ENCODE measurements at regions not wholly inside any gene's neighbourhood (a gene's known extent, or its start where the extent isn't known, plus 50 kb on each side); places are given as distances from the start of the nearest gene placed in this dataset.
"Not testable (repeated sequence)": the region's sequence is repeated elsewhere in the genome, so short reads cannot be mapped to it uniquely, and the experiment has no call there.

- DNase-seq (ENCODE audit: low spot score), result no peak
- Mint-ChIP-seq H3K9me3 (peaks cover 4% of the 10 kb centered on the region), H3K27ac (no peak overlapping the region), H3K36me3 (ENCODE audit: low read depth) (no peaks in the 10 kb centered on the region), H3K27me3 (ENCODE audit: insufficient read depth) (no peaks in the 10 kb centered on the region), H3K4me1 (ENCODE audit: low read depth) (no peaks in the 10 kb centered on the region), H3K4me3 (no peak overlapping the region)
- intact Hi-C loops (cut with micrococcal nuclease), result no loop called here
Observed at GRCh38 chr3:117047951-117048705, 338.5 kb downstream of the TUSC7 start.

DNA sequence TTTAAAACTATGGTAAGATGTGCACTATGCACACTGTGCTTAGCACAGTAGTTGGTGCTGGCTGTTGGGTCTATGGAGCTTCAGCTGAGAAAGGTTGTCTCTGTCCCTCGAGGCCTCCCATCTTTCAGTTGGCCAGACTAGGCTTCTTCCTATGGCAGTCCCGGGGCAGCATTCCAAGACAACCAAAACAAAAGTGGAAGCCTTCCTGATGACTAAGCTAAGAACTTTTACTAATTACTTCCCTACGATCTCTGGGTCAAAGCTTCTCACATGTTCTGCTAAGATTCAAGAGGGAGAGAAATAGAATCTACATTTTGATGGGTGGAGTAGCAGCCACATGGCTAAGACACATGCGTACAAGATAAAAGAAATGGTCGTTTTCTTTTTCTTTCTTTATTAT lies 342.8 kb downstream of the TUSC7 start:
- Mint-ChIP-seq H3K4me3 (no peak overlapping the region), H3K9me3 (peaks cover 4% of the 10 kb centered on the region), H3K4me1 (ENCODE audit: low read depth) (no peaks in the 10 kb centered on the region), H3K27ac (no peak overlapping the region), H3K27me3 (ENCODE audit: insufficient read depth) (no peaks in the 10 kb centered on the region), H3K36me3 (ENCODE audit: low read depth) (no peaks in the 10 kb centered on the region)
- intact Hi-C loops (cut with micrococcal nuclease), result no loop called here
- DNase-seq (ENCODE audit: low spot score), result no peak

DNA sequence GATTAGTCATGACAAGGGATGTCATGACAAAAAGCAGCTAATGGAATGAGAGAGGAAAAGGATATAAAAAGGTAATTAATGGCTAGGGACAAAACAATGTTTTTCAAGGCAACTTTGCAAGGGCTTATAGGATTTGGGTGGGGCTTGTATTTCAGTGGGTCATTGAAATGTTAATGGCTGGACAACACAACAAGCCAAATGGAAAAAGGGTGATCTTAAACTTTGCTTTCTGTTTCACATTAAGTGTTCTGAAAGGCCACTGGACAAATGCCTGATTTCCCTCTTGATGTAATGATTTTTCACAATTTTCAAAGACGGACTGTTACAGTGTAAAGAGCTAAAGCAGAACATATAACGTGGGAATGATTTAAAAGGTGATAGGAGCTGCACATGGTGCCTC lies 345.0 kb downstream of the TUSC7 start:
- H3K27ac Mint-ChIP-seq, result no peak overlapping the region
- H3K4me1 Mint-ChIP-seq (ENCODE audit: low read depth), result no peaks in the 10 kb centered on the region
- intact Hi-C loops (cut with micrococcal nuclease), result no loop called here
- H3K27me3 Mint-ChIP-seq (ENCODE audit: insufficient read depth), result no peaks in the 10 kb centered on the region
- no peak for DNase-seq (ENCODE audit: low spot score)
- H3K4me3 Mint-ChIP-seq, result no peak overlapping the region
- H3K9me3 Mint-ChIP-seq, result no peaks in the 10 kb centered on the region
- no peaks in the 10 kb centered on the region for H3K36me3 Mint-ChIP-seq (ENCODE audit: low read depth)

DNA sequence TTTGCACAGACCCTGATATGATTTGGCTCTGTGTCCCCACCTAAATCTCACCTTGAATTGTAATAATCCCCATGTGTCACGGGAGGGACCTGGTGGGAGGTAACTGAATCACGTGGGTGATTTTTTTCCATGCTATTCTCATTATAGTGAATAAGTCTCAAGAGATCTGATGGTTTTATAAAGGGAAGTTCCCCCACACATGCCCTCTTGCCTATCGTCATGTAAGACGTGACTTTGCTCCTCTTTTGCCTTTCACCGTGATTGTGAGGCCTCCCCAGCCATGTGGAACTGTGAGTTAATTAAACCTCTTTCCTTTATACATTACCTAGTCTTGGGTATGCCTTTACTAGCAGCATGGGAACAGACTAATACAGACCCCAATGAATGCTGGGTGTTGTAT lies 347.4 kb downstream of the TUSC7 start:
- H3K36me3 Mint-ChIP-seq (ENCODE audit: low read depth); H3K27ac Mint-ChIP-seq; H3K4me1 Mint-ChIP-seq (ENCODE audit: low read depth); H3K27me3 Mint-ChIP-seq (ENCODE audit: insufficient read depth); intact Hi-C loops (cut with micrococcal nuclease); H3K9me3 Mint-ChIP-seq; DNase-seq (ENCODE audit: low spot score); H3K4me3 Mint-ChIP-seq: not testable (repeated sequence)

DNA sequence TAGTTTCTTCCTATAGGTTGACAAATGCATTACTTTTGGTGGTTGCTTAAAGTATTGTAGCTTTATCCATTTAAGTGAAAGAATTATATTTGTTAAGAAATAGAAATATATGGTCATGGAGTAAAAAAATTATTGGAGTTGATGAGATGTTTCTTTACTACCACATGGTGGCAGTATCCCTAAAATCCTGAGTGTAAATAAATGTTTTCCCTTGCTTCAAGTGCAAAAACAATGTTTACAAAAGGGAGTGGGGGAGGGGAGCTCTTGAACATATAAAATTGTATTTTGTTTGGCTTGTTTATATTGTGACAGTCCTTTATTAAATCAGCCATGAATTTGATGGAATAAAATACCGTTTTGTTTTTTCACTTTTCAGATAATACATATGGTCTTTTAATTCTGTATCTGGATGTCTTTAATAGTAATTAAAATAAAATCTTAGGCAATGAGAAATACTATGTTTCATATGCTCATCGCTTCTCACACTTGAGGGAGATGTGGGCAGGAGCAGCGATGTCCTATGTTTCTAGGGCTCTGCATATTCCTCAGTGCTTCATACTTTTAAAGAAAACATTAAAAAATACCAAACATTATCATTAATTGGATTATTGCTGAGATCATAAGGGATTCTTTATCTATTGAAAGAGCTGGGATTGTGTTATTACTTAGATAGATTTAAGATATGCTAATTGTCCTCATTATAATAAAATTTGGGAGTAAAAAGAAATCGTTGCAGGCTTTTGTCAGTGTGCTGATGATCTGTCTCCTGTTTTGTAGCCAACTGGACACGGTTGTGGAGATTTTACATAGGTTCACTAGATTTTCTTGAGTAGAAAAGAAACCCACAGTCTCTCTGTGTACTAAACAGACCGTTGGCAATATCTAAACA lies 349.7 kb downstream of the TUSC7 start:
- no peak overlapping the region for H3K4me3 Mint-ChIP-seq

GRCh38 chr3:117059956-117060270 lies 350.3 kb downstream of the TUSC7 start:
- Mint-ChIP-seq H3K4me3 (no peak overlapping the region), H3K27ac (no peak overlapping the region), H3K36me3 (ENCODE audit: low read depth) (no peaks in the 10 kb centered on the region), H3K4me1 (ENCODE audit: low read depth) (no peaks in the 10 kb centered on the region), H3K27me3 (ENCODE audit: insufficient read depth) (no peaks in the 10 kb centered on the region), H3K9me3 (no peaks in the 10 kb centered on the region)
- no peak for DNase-seq (ENCODE audit: low spot score)
- intact Hi-C loops (cut with micrococcal nuclease), result no loop called here

More for the DNA sequence above, 349.7 kb downstream of the TUSC7 start:
- intact Hi-C loops (cut with micrococcal nuclease), result no loop called here
- Mint-ChIP-seq H3K27me3 (ENCODE audit: insufficient read depth) (no peaks in the 10 kb centered on the region), H3K27ac (no peak overlapping the region), H3K36me3 (ENCODE audit: low read depth) (no peaks in the 10 kb centered on the region), H3K4me1 (ENCODE audit: low read depth) (no peaks in the 10 kb centered on the region), H3K9me3 (no peaks in the 10 kb centered on the region)
- DNase-seq (ENCODE audit: low spot score), result no peak

GRCh38 chr3:117063930-117064329 lies 354.4 kb downstream of the TUSC7 start:
- H3K27me3 Mint-ChIP-seq (ENCODE audit: insufficient read depth), result no peaks in the 10 kb centered on the region
- DNase-seq (ENCODE audit: low spot score), result no peak
- no peaks in the 10 kb centered on the region for H3K9me3 Mint-ChIP-seq
- intact Hi-C loops (cut with micrococcal nuclease), result no loop called here
- no peaks in the 10 kb centered on the region for H3K4me1 Mint-ChIP-seq (ENCODE audit: low read depth)
- no peak overlapping the region for H3K27ac Mint-ChIP-seq
- H3K36me3 Mint-ChIP-seq (ENCODE audit: low read depth), result no peaks in the 10 kb centered on the region
- no peak overlapping the region for H3K4me3 Mint-ChIP-seq

DNA sequence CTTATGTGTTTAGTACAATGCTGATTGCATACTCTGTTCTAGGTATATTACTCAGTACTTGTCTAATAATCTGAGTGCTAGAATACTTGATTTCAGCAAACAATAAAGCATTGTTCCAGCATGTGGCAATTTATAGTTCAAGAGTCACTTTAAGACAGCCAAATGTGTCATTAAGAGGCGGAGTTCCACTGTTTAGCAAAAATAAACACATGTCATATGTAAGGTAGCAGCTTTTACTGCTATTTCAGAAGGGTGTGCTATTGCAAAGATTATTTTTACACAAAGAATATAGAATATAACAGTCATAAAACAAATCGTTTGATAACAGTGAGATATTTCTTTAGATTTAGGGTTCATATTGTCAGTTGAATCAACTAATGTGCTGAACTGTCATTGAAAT lies 358.7 kb downstream of the TUSC7 start:
- no peak for DNase-seq (ENCODE audit: low spot score)
- intact Hi-C loops (cut with micrococcal nuclease), result no loop called here
- Mint-ChIP-seq H3K4me3 (no peak overlapping the region), H3K36me3 (ENCODE audit: low read depth) (no peaks in the 10 kb centered on the region), H3K27me3 (ENCODE audit: insufficient read depth) (no peaks in the 10 kb centered on the region), H3K4me1 (ENCODE audit: low read depth) (no peaks in the 10 kb centered on the region), H3K9me3 (no peaks in the 10 kb centered on the region), H3K27ac (no peak overlapping the region)

DNA sequence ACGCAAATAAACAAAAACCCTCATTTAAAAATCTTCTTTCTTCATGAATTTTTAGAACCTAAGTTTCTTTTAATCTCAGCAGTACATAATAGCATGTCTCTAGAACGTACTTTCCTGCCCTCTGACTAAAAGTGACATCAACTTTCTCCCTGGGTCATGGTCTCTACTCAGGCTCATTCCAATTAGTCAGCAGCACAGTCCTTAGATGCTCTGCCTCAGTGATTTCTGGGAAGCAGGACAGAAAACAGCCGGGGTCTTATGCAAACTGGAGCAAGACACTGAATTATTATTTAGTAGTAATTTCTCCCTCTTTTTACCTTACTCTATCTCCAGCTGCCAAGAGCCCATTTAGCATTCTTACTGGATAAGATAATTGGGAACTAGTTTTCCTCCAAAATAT lies 365.2 kb downstream of the TUSC7 start:
- no peak overlapping the region for H3K27ac Mint-ChIP-seq
- no peaks in the 10 kb centered on the region for H3K4me1 Mint-ChIP-seq (ENCODE audit: low read depth)
- intact Hi-C loops (cut with micrococcal nuclease), result no loop called here
- H3K4me3 Mint-ChIP-seq, result no peak overlapping the region
- H3K27me3 Mint-ChIP-seq (ENCODE audit: insufficient read depth), result no peaks in the 10 kb centered on the region
- peaks cover 4% of the 10 kb centered on the region for H3K9me3 Mint-ChIP-seq
- no peaks in the 10 kb centered on the region for H3K36me3 Mint-ChIP-seq (ENCODE audit: low read depth)
- no peak for DNase-seq (ENCODE audit: low spot score)

GRCh38 chr3:117079997-117080396 lies 370.4 kb downstream of the TUSC7 start:
- no peak for DNase-seq (ENCODE audit: low spot score)
- no peak overlapping the region for H3K27ac Mint-ChIP-seq
- H3K4me3 Mint-ChIP-seq, result no peak overlapping the region
- no peaks in the 10 kb centered on the region for H3K4me1 Mint-ChIP-seq (ENCODE audit: low read depth)
- no peaks in the 10 kb centered on the region for H3K36me3 Mint-ChIP-seq (ENCODE audit: low read depth)
- no peaks in the 10 kb centered on the region for H3K27me3 Mint-ChIP-seq (ENCODE audit: insufficient read depth)
- peaks cover 4% of the 10 kb centered on the region for H3K9me3 Mint-ChIP-seq
- intact Hi-C loops (cut with micrococcal nuclease), result no loop called here

DNA sequence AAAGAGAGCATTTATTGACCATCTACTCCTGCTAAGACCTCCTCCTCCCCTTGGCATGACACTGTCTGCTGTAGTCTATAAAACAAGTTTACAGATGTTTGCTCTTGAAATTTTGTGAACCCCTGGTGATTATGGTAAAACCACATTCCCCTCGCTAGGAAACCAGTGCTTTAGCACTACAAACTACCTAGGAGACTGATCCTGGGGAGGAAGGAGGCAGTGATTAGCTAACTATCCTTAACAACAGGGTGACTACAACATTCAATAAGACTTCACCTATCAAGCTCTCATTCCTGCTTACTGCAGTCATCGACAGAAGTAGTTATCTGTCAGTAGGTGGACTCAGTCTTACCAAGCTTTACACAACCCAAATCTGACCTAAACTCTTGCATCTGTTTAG lies 371.3 kb downstream of the TUSC7 start:
- no peak for DNase-seq (ENCODE audit: low spot score)
- Mint-ChIP-seq H3K4me1 (ENCODE audit: low read depth) (no peaks in the 10 kb centered on the region), H3K27ac (no peak overlapping the region), H3K36me3 (ENCODE audit: low read depth) (no peaks in the 10 kb centered on the region), H3K9me3 (no peaks in the 10 kb centered on the region), H3K27me3 (ENCODE audit: insufficient read depth) (no peaks in the 10 kb centered on the region), H3K4me3 (no peak overlapping the region)
- intact Hi-C loops (cut with micrococcal nuclease), result no loop called here

GRCh38 chr3:117084277-117084676 lies 374.7 kb downstream of the TUSC7 start:
- Mint-ChIP-seq H3K36me3 (ENCODE audit: low read depth) (no peaks in the 10 kb centered on the region), H3K27ac (no peak overlapping the region), H3K4me1 (ENCODE audit: low read depth) (no peaks in the 10 kb centered on the region), H3K27me3 (ENCODE audit: insufficient read depth) (no peaks in the 10 kb centered on the region), H3K4me3 (no peak overlapping the region), H3K9me3 (no peaks in the 10 kb centered on the region)
- DNase-seq (ENCODE audit: low spot score), result no peak
- intact Hi-C loops (cut with micrococcal nuclease), result no loop called here

DNA sequence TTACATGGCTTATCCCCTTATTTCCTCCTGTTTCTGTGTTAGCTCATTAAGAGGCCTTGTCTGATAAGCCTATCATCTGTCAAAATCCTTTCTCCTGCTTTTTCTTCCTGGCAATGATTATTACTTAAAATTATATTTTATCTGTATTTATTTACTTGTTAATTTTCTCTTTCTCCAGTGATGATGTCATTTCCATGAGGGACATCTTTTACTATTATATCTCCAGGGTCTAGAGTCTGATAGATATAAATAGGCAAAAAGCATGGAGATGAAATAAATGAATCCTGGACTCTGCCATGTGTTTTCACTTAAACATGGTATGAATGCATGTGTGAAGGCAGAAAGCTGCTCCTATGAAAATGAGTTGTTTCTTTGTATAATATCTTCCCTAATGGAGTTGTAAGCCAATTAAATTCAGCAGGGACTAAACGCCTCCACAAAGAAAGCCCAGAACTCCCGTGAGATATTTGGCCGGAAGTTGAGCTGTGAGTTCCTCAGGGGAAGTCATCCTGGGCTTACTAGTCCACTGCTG lies 375.2 kb downstream of the TUSC7 start:
- H3K9me3 Mint-ChIP-seq, result no peaks in the 10 kb centered on the region
- intact Hi-C loops (cut with micrococcal nuclease), result no loop called here
- no peak overlapping the region for H3K4me3 Mint-ChIP-seq
- no peaks in the 10 kb centered on the region for H3K36me3 Mint-ChIP-seq (ENCODE audit: low read depth)
- H3K27ac Mint-ChIP-seq, result no peak overlapping the region
- no peak for DNase-seq (ENCODE audit: low spot score)
- H3K4me1 Mint-ChIP-seq (ENCODE audit: low read depth), result no peaks in the 10 kb centered on the region
- no peaks in the 10 kb centered on the region for H3K27me3 Mint-ChIP-seq (ENCODE audit: insufficient read depth)
